ENCODE measurements at regions not wholly inside any gene's neighbourhood (a gene's known extent, or its start where the extent isn't known, plus 50 kb on each side); places are given as distances from the start of the nearest gene placed in this dataset.

GRCh38 chr2:144206019-144206418 is 313.9 kb downstream of the ZEB2 start:
- no peak for TF ChIP-seq POLR2A (IDR thresholded peaks at IDR 0.05)
- TF ChIP-seq CTCF (IDR thresholded peaks at IDR 0.05), result no peak
- TF ChIP-seq POLR2AphosphoS5 (IDR thresholded peaks at IDR 0.05), result no peak
- no peak for TF ChIP-seq EP300 (IDR thresholded peaks at IDR 0.05)

All from upper lobe of left lung (tissue), 4 donors.